Uterus (tissue), 3 donors: ENCODE measurements at regions not wholly inside any gene's neighbourhood (a gene's known extent, or its start where the extent isn't known, plus 50 kb on each side); places are given as distances from the start of the nearest gene placed in this dataset.

Experiments used
- DNase-seq, 2 donors: peaks; one replicate each; pipeline ENCODE4 v3.0.0-alpha.2; 2019 to 2020
- H3K27ac ChIP-seq, 2 donors: fragments of 200-600 bp; sonication (generic); 1 replicate in 1 of 2; 2 replicates in 1 of 2; pipeline ENCODE4 v1.5.1; 2016 to 2018
- H3K27me3 ChIP-seq, 2 donors: fragments of 200-600 bp; sonication (generic); one replicate each; pipeline ENCODE4 v1.5.1; 2018 to 2019; ENCODE audit warnings: control low read depth in 1 of 2
- H3K36me3 ChIP-seq, 2 donors: fragments of 200-600 bp; sonication (generic); one replicate each; pipeline ENCODE4 v1.5.1; 2019; ENCODE audit warnings: control low read depth in 1 of 2
- H3K4me1 ChIP-seq, 2 donors: fragments of 200-600 bp; sonication (generic); one replicate each; pipeline ENCODE4 v1.5.1; 2018 to 2019; ENCODE audit warnings: control low read depth in 1 of 2
- H3K4me3 ChIP-seq, 2 donors: fragments of 200-600 bp; sonication (generic); 1 replicate in 1 of 2; 2 replicates in 1 of 2; pipeline ENCODE4 v1.5.1; 2018 to 2019; ENCODE audit warnings: mild to moderate bottlenecking in 1 of 2
- H3K9me3 ChIP-seq, 2 donors: fragments of 200-600 bp; sonication (generic); one replicate each; pipeline ENCODE4 v1.5.1; 2019; ENCODE audit warnings: control low read depth in 1 of 2
- POLR2A ChIP-seq, 2 donors: fragments of 450-650 bp; IDR thresholded peaks; one replicate each; pipeline ENCODE4 v1.6.1; 2016; ENCODE audit warnings: antibody characterized with exemption in 2 of 2, mild to moderate bottlenecking in 1 of 2, moderate library complexity in 1 of 2
- intact Hi-C: fragments of 100-400 bp; cut with DNase I; formaldehyde crosslinking; loops from one replicate; pipeline ENCODE4 v1.15.1; 2023; ENCODE audit warnings: low total_unique reads
- TF ChIP-seq, protein P1 (sequence below), 4 experiments: fragments of 200-600 bp in 2 of 4; fragments of 450-650 bp in 2 of 4; sonication (generic) in 2 of 4; IDR thresholded peaks; one replicate each; pipeline ENCODE4 v1.5.1; 2016 to 2019; ENCODE audit warnings: antibody characterized with exemption in 4 of 4, mild to moderate bottlenecking in 2 of 4, moderate library complexity in 1 of 4
- donor health status: DM: yes; HTN: yes; CAD: no.

DNA sequence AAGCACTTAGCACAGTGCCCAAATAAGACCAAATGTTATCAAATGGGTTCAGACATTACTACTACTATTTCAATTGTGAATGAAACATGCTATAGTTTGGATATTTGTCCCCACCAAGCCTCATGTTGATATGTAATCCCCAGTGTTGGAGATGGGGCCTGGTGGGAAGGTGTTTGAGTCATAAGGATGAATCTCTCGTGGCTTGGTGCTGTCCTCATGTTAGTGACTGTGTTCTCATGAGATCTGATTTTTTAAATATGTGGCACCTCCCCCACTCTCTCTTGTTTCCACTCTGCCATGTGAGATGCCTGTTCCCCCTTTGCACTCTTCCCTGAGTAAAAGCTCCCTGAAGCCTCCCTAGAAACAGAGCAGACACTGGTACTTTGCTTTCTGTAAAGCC is 148.7 kb upstream of the TGFBR2 start:
- TF ChIP-seq, protein P1, sequence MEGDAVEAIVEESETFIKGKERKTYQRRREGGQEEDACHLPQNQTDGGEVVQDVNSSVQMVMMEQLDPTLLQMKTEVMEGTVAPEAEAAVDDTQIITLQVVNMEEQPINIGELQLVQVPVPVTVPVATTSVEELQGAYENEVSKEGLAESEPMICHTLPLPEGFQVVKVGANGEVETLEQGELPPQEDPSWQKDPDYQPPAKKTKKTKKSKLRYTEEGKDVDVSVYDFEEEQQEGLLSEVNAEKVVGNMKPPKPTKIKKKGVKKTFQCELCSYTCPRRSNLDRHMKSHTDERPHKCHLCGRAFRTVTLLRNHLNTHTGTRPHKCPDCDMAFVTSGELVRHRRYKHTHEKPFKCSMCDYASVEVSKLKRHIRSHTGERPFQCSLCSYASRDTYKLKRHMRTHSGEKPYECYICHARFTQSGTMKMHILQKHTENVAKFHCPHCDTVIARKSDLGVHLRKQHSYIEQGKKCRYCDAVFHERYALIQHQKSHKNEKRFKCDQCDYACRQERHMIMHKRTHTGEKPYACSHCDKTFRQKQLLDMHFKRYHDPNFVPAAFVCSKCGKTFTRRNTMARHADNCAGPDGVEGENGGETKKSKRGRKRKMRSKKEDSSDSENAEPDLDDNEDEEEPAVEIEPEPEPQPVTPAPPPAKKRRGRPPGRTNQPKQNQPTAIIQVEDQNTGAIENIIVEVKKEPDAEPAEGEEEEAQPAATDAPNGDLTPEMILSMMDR (IDR thresholded peaks at IDR 0.05): no peak
- no peak for TF ChIP-seq POLR2A (IDR thresholded peaks at IDR 0.05)
- Histone ChIP-seq H3K4me3 (no peak overlapping the region), H3K4me1 (peaks cover 0 to 6% of the 10 kb centered on the region in 2 donors), H3K27ac (no peak overlapping the region), H3K27me3 (no peaks in the 10 kb centered on the region), H3K36me3 (no peaks in the 10 kb centered on the region), H3K9me3 (no peaks in the 10 kb centered on the region)
- intact Hi-C loops: no loop called here
- DNase-seq: no peak

- TF ChIP-seq, protein P1 (IDR thresholded peaks at IDR 0.05): no peak
- TF ChIP-seq POLR2A (IDR thresholded peaks at IDR 0.05): no peak
- no peaks in the 10 kb centered on the region for H3K36me3 ChIP-seq
- intact Hi-C loops: no loop called here
- H3K27me3 ChIP-seq: no peaks in the 10 kb centered on the region
- H3K9me3 ChIP-seq: no peaks in the 10 kb centered on the region
- no peak overlapping the region for H3K4me3 ChIP-seq
- H3K4me1 ChIP-seq: peaks cover 0 to 6% of the 10 kb centered on the region in 2 donors
- no peak for DNase-seq
- no peak overlapping the region for H3K27ac ChIP-seq
Observed at GRCh38 chr3:30458376-30459171, 147.8 kb upstream of the TGFBR2 start.

- H3K27ac ChIP-seq: no peak overlapping the region
- intact Hi-C loops: no loop called here
- TF ChIP-seq, protein P1 (IDR thresholded peaks at IDR 0.05): no peak
- TF ChIP-seq POLR2A (IDR thresholded peaks at IDR 0.05): no peak
- no peaks in the 10 kb centered on the region for H3K36me3 ChIP-seq
- H3K9me3 ChIP-seq: no peaks in the 10 kb centered on the region
- no peaks in the 10 kb centered on the region for H3K27me3 ChIP-seq
- peaks cover 0 to 5% of the 10 kb centered on the region in 2 donors for H3K4me1 ChIP-seq
- no peak for DNase-seq
- no peak overlapping the region for H3K4me3 ChIP-seq
Observed at GRCh38 chr3:30461311-30461710, 145.1 kb upstream of the TGFBR2 start.

GRCh38 chr3:30462721-30463470 is 143.5 kb upstream of the TGFBR2 start:
- Histone ChIP-seq H3K27me3 (no peaks in the 10 kb centered on the region), H3K4me1 (no peaks in the 10 kb centered on the region), H3K9me3 (no peaks in the 10 kb centered on the region), H3K36me3 (no peaks in the 10 kb centered on the region), H3K27ac (peak overlapping the region; percentile 5 to 24), H3K4me3 (no peak overlapping the region)
- TF ChIP-seq POLR2A (IDR thresholded peaks at IDR 0.05): no peak
- TF ChIP-seq, protein P1 (IDR thresholded peaks at IDR 0.05): no peak
- no peak for DNase-seq
- intact Hi-C loops: no loop called here

- TF ChIP-seq, protein P1 (IDR thresholded peaks at IDR 0.05): no peak
- TF ChIP-seq POLR2A (IDR thresholded peaks at IDR 0.05): no peak
- no peaks in the 10 kb centered on the region for H3K9me3 ChIP-seq
- DNase-seq: no peak
Observed at GRCh38 chr3:30464381-30464780, 142.0 kb upstream of the TGFBR2 start.

More at GRCh38 chr3:30464381-30464780, 142.0 kb upstream of the TGFBR2 start:
- Histone ChIP-seq H3K4me1 (no peaks in the 10 kb centered on the region), H3K36me3 (no peaks in the 10 kb centered on the region), H3K27me3 (no peaks in the 10 kb centered on the region), H3K27ac (peak overlapping the region in 1 of 2 donors; percentile 56), H3K4me3 (no peak overlapping the region)
- intact Hi-C loops: no loop called here
